HepG2 (cell line): ENCODE measurements at regions not wholly inside any gene's neighbourhood (a gene's known extent, or its start where the extent isn't known, plus 50 kb on each side); places are given as distances from the start of the nearest gene placed in this dataset.

Experiments used
- ERF ChIP-seq: IDR thresholded peaks from 2 replicates; pipeline ENCODE4 v1.6.1; 2018; ENCODE audit warnings: missing biosample characterization, missing genetic modification reagents
- KDM1A ChIP-seq: IDR thresholded peaks from 2 replicates; pipeline ENCODE4 v1.6.1; 2016; ENCODE audit warnings: missing compliant biosample characterization
- SCMH1 ChIP-seq: sonication (generic); formaldehyde crosslinking; IDR thresholded peaks from 2 replicates; pipeline ENCODE4 v1.9.0; 2021; ENCODE audit warnings: missing genetic modification reagents, mild to moderate bottlenecking, borderline replicate concordance
- ZNF121 ChIP-seq: sonication (generic); formaldehyde crosslinking; IDR thresholded peaks from 2 replicates; pipeline ENCODE4 v1.5.0; 2020; ENCODE audit warnings: mild to moderate bottlenecking, missing genetic modification reagents
- ZSCAN21 ChIP-seq: sonication (generic); formaldehyde crosslinking; IDR thresholded peaks from 2 replicates; pipeline ENCODE4 v1.8.0; 2022; ENCODE audit warnings: mild to moderate bottlenecking, missing genetic modification reagents, moderate library complexity, borderline replicate concordance

GRCh38 chr13:50291611-50292010 is 276.4 kb downstream of the KCNRG start:
- no peak for TF ChIP-seq SCMH1 (CRISPR knock-in tag)
- TF ChIP-seq ZNF121: no peak
- TF ChIP-seq ERF (CRISPR knock-in tag): no peak
- no peak for TF ChIP-seq KDM1A (CRISPR knock-in tag)
- no peak for TF ChIP-seq ZSCAN21 (CRISPR knock-in tag)
